HG03378 (cell line): ENCODE measurements at regions not wholly inside any gene's neighbourhood (a gene's known extent, or its start where the extent isn't known, plus 50 kb on each side); places are given as distances from the start of the nearest gene placed in this dataset.
"Not testable (repeated sequence)": the region's sequence is repeated elsewhere in the genome, so short reads cannot be mapped to it uniquely, and the experiment has no call there.

Source experiments
- ATAC-seq: cut with Tn5 transposase; IDR thresholded peaks from one replicate; pipeline ENCODE4 v1.9.1; 2021; ENCODE audit warnings: mild to moderate bottlenecking, moderate library complexity; ENCODE audit not compliant: unreplicated experiment

- no peak for ATAC-seq
These were observed 228.4 kb downstream of the SPRY1 start for GRCh38 chr4:123624959-123625358.

- no peak for ATAC-seq
These were observed 231.7 kb downstream of the SPRY1 start for GRCh38 chr4:123628288-123628687.

- no peak for ATAC-seq
These were observed 235.4 kb downstream of the SPRY1 start for GRCh38 chr4:123631786-123632692.

- no peak for ATAC-seq
These were observed 236.1 kb downstream of the SPRY1 start for GRCh38 chr4:123632693-123633030.

GRCh38 chr4:123638834-123639233 is 242.2 kb downstream of the SPRY1 start:
- ATAC-seq: no peak

GRCh38 chr4:123640271-123640670 is 243.7 kb downstream of the SPRY1 start:
- ATAC-seq: no peak

- ATAC-seq: no peak
These were observed 244.2 kb downstream of the SPRY1 start for GRCh38 chr4:123640824-123641223.

GRCh38 chr4:123643691-123644090 is 247.1 kb downstream of the SPRY1 start:
- no peak for ATAC-seq

GRCh38 chr4:123649250-123649644 is 252.7 kb downstream of the SPRY1 start:
- ATAC-seq: peak; percentile 96

- peak; percentile 33 for ATAC-seq
These were observed 253.2 kb downstream of the SPRY1 start for GRCh38 chr4:123649645-123650391.

GRCh38 chr4:123651066-123651465 is 254.5 kb downstream of the SPRY1 start:
- ATAC-seq: no peak

GRCh38 chr4:123651536-123652180 is 255.1 kb downstream of the SPRY1 start:
- no peak for ATAC-seq

- ATAC-seq: no peak
These were observed 255.9 kb downstream of the SPRY1 start for GRCh38 chr4:123652476-123652875.

GRCh38 chr4:123653236-123653635 is 256.6 kb downstream of the SPRY1 start:
- ATAC-seq: no peak

- not testable (repeated sequence) for ATAC-seq
These were observed 260.2 kb downstream of the SPRY1 start for GRCh38 chr4:123656746-123657294.

- ATAC-seq: not testable (repeated sequence)
These were observed 261.0 kb downstream of the SPRY1 start for GRCh38 chr4:123657606-123658005.

- ATAC-seq: no peak
These were observed 262.7 kb downstream of the SPRY1 start for GRCh38 chr4:123659262-123659661.

- ATAC-seq: peak; percentile 78
These were observed 263.1 kb downstream of the SPRY1 start for GRCh38 chr4:123659730-123660129.

GRCh38 chr4:123661080-123661737 is 264.6 kb downstream of the SPRY1 start:
- no peak for ATAC-seq

GRCh38 chr4:123662827-123663226 is 266.2 kb downstream of the SPRY1 start:
- ATAC-seq: no peak

GRCh38 chr4:123666486-123666885 is 269.9 kb downstream of the SPRY1 start:
- ATAC-seq: no peak
